Spleen (tissue), 11 donors: ENCODE measurements at regions not wholly inside any gene's neighbourhood (a gene's known extent, or its start where the extent isn't known, plus 50 kb on each side); places are given as distances from the start of the nearest gene placed in this dataset.

Experiments used
- DNase-seq: peaks from one replicate; pipeline ENCODE4 v3.0.0-alpha.2; 2020
- H3K27ac ChIP-seq, 8 donors: fragments of 200-600 bp; sonication (generic) in 7 of 8; 1 replicate in 4 of 8; 2 replicates in 4 of 8; pipeline versions ENCODE4 v1.5.0 to v1.8.0; 2016 to 2021; ENCODE audit warnings: inconsistent platforms in 4 of 8, mild to moderate bottlenecking in 4 of 8, moderate library complexity in 1 of 8
- H3K27me3 ChIP-seq, 7 donors: fragments of 200-600 bp; sonication (generic) in 6 of 7; replicated peaks in 1 of 7; 1 replicate in 4 of 7; 2 replicates in 3 of 7; pipeline versions ENCODE4 v1.5.0 to v1.8.0; 2016 to 2021; ENCODE audit warnings: inconsistent platforms in 3 of 7, mild to moderate bottlenecking in 1 of 7
- H3K36me3 ChIP-seq, 6 donors: fragments of 200-600 bp; sonication (generic) in 5 of 6; 1 replicate in 4 of 6; 2 replicates in 2 of 6; pipeline versions ENCODE4 v1.5.0 to v1.8.0; 2016 to 2021; ENCODE audit warnings: inconsistent platforms in 2 of 6
- H3K4me1 ChIP-seq, 6 donors: fragments of 200-600 bp; sonication (generic) in 5 of 6; 1 replicate in 3 of 6; 2 replicates in 3 of 6; pipeline versions ENCODE4 v1.5.0 to v1.8.0; 2016 to 2021; ENCODE audit warnings: inconsistent platforms in 3 of 6
- H3K4me3 ChIP-seq, 8 donors: fragments of 200-600 bp; sonication (generic) in 7 of 8; 1 replicate in 4 of 8; 2 replicates in 4 of 8; pipeline versions ENCODE4 v1.5.0 to v1.8.0; 2016 to 2021; ENCODE audit warnings: inconsistent platforms in 4 of 8, mild to moderate bottlenecking in 4 of 8, moderate library complexity in 2 of 8
- H3K9me3 ChIP-seq, 8 donors: fragments of 200-600 bp; sonication (generic) in 7 of 8; 1 replicate in 4 of 8; 2 replicates in 4 of 8; pipeline versions ENCODE4 v1.5.0 to v1.8.0; 2016 to 2021; ENCODE audit warnings: inconsistent platforms in 4 of 8
- POLR2A ChIP-seq, 3 donors: fragments of 450-650 bp; IDR thresholded peaks; one replicate each; pipeline ENCODE4 v1.5.1; 2017; ENCODE audit warnings: antibody characterized with exemption in 3 of 3, mild to moderate bottlenecking in 1 of 3
- POLR2AphosphoS5 ChIP-seq, 3 donors: sonication (generic); formaldehyde crosslinking; IDR thresholded peaks; one replicate each; pipeline ENCODE4 v1.5.1; 2017; ENCODE audit warnings: antibody characterized with exemption in 3 of 3
- WGBS, 5 donors: extraction: QIAGEN DNeasy Blood & Tissue Kit in 3 of 5; methylation state at CpG; one replicate each; pipeline versions ENCODE4 v1.1.5 to v1.1.7; 2013 to 2018; 5-methylcytosine and 5-hydroxymethylcytosine counted together
- intact Hi-C: fragments of 100-400 bp; cut with DNase I; formaldehyde crosslinking; loops from one replicate; pipeline ENCODE4 v1.15.0; 2023; ENCODE audit warnings: low total_unique reads
- TF ChIP-seq, protein P1 (sequence below), 11 experiments: fragments of 200-600 bp in 7 of 11; fragments of 450-650 bp in 4 of 11; sonication (generic) in 4 of 11; IDR thresholded peaks in 8 of 11; conservative IDR thresholded peaks in 3 of 11; 1 replicate in 7 of 11; 2 replicates in 4 of 11; pipeline versions ENCODE4 v1.4.0 to v1.8.0; 2016 to 2021; ENCODE audit warnings: antibody characterized with exemption in 11 of 11, inconsistent platforms in 4 of 11, mild to moderate bottlenecking in 1 of 11
- donor health status: healthy with polysubstance abuse.
- donor health status: DM: no; HTN: no; CAD: no; lungs with moderate emphysema.
- donor health status: DM: no; HTN: no; CAD: no.
- donor health status: Bipolar disorder and iron deficiency.
- donor health status: healthy.
- donor health status: DM: no; HTN: no; CAD: no.
- donor health status: DM: yes; HTN: yes; CAD: no.

DNA sequence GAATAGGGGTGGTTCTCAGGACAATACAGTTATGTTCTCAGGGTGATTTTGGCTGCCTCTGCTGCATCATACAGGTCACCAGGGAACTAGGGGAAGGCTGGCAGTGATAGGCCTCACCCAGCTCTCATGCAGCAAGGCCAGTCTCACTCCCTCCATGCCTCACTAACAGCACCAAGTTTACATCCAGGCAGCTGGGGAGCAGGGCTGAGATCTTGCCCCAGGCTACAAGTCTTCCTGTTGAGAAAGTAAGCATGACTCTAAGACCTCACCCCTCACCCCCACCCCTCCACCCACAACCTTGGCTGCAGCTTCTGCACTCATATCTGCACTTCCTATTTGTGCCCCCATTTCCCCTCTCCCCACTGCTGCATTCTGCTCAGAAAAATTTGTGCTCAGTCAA lies 481.2 kb downstream of the ACTL7B start:
- Histone ChIP-seq H3K4me3 (no peak overlapping the region), H3K36me3 (no peaks in the 10 kb centered on the region), H3K27ac (no peak overlapping the region), H3K27me3 (no peaks in the 10 kb centered on the region), H3K9me3 (peaks cover 0 to 43% (median 25%) of the 10 kb centered on the region in 8 donors), H3K4me1 (no peaks in the 10 kb centered on the region)
- intact Hi-C loops: no loop called here
- DNase-seq: no peak
- TF ChIP-seq POLR2A (IDR thresholded peaks at IDR 0.05) (no peak), POLR2AphosphoS5 (IDR thresholded peaks at IDR 0.05) (no peak)
- TF ChIP-seq, protein P1, sequence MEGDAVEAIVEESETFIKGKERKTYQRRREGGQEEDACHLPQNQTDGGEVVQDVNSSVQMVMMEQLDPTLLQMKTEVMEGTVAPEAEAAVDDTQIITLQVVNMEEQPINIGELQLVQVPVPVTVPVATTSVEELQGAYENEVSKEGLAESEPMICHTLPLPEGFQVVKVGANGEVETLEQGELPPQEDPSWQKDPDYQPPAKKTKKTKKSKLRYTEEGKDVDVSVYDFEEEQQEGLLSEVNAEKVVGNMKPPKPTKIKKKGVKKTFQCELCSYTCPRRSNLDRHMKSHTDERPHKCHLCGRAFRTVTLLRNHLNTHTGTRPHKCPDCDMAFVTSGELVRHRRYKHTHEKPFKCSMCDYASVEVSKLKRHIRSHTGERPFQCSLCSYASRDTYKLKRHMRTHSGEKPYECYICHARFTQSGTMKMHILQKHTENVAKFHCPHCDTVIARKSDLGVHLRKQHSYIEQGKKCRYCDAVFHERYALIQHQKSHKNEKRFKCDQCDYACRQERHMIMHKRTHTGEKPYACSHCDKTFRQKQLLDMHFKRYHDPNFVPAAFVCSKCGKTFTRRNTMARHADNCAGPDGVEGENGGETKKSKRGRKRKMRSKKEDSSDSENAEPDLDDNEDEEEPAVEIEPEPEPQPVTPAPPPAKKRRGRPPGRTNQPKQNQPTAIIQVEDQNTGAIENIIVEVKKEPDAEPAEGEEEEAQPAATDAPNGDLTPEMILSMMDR (IDR thresholded peaks at IDR 0.05 in 8 of 11, conservative IDR thresholded peaks at IDR 0.05 in 3 of 11): no peak

DNA sequence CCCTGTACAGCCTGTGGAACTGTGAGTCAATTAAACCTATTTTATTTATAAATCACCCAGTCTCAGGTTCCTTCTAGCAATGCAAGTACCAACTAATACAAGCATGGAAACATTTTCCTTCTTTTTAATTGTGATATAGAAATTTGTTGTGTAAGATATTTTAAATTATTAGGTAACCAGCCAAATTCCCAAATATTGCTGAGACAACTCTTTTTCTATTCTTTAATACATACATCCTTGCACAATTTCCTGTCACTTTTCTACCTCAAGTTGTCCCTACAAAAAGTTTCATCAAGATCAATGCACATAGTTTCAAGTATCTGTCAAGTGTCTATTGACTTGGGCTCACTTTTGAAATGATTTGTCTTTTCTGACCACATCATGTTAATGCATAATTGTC lies 488.6 kb downstream of the ACTL7B start:
- Histone ChIP-seq H3K27ac (no peak overlapping the region), H3K4me1 (no peaks in the 10 kb centered on the region), H3K27me3 (no peaks in the 10 kb centered on the region), H3K36me3 (no peaks in the 10 kb centered on the region), H3K4me3 (no peak overlapping the region), H3K9me3 (peaks cover 0 to 32% (median 10%) of the 10 kb centered on the region in 8 donors)
- TF ChIP-seq, protein P1 (IDR thresholded peaks at IDR 0.05 in 8 of 11, conservative IDR thresholded peaks at IDR 0.05 in 3 of 11): no peak
- no peak for TF ChIP-seq POLR2AphosphoS5 (IDR thresholded peaks at IDR 0.05)
- TF ChIP-seq POLR2A (IDR thresholded peaks at IDR 0.05): no peak
- intact Hi-C loops: no loop called here
- no peak for DNase-seq

DNA sequence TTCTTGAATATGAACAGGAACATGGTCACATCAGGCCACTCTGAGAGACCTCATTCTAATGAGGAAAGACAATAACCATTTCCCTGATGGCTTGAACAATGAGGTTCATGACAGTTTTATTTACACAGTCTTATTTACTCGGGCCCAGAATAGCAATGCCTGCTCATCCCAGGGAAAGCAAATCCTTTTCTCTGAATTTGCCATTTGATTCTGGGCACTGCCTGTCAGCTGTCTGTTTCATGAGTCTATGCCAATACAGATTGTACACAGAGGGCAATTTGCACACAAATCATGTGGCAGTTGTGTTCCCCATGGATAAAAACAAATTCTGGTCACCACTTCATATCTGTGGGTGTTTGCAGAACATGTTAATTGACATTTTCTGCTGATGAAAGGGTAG lies 492.5 kb downstream of the ACTL7B start:
- Histone ChIP-seq H3K27me3 (no peaks in the 10 kb centered on the region), H3K4me3 (no peak overlapping the region), H3K27ac (no peak overlapping the region), H3K9me3 (peaks cover 0 to 14% (median 3%) of the 10 kb centered on the region in 8 donors), H3K36me3 (no peaks in the 10 kb centered on the region), H3K4me1 (no peaks in the 10 kb centered on the region)
- intact Hi-C loops: no loop called here
- no peak for TF ChIP-seq POLR2AphosphoS5 (IDR thresholded peaks at IDR 0.05)
- WGBS, 5 donors: 36 to 79% (median 71%) methylated on average over 1 of the region's 1 CpG
- no peak for DNase-seq

DNA sequence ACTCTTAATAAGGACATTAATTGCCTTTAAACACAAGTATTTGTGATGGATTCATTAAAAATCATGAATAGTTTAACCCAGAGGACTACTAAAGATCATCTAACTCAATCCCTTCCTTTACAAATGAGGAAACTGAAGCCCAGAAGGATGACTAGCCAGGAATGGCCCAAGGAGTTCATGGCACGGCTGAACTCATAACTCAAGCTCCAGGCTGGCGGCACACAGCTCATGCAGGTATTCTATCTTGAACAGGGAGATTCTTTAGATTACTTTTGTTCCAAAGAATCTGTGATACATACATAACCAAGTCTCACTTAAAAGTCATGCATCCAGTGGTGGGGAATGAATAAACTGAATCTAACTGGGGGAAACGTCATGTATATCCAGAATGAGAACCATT lies 495.5 kb downstream of the ACTL7B start:
- TF ChIP-seq POLR2AphosphoS5 (IDR thresholded peaks at IDR 0.05) (no peak), POLR2A (IDR thresholded peaks at IDR 0.05) (no peak)
- TF ChIP-seq, protein P1 (IDR thresholded peaks at IDR 0.05 in 8 of 11, conservative IDR thresholded peaks at IDR 0.05 in 3 of 11): no peak
- Histone ChIP-seq H3K27me3 (no peaks in the 10 kb centered on the region), H3K9me3 (peaks cover 0 to 7% (median 1%) of the 10 kb centered on the region in 8 donors), H3K4me3 (no peak overlapping the region), H3K27ac (no peak overlapping the region), H3K4me1 (no peaks in the 10 kb centered on the region), H3K36me3 (no peaks in the 10 kb centered on the region)
- 86 to 99% (median 90%) methylated on average over 3 of the region's 3 CpGs for WGBS, 5 donors
- intact Hi-C loops: no loop called here
- DNase-seq: no peak

DNA sequence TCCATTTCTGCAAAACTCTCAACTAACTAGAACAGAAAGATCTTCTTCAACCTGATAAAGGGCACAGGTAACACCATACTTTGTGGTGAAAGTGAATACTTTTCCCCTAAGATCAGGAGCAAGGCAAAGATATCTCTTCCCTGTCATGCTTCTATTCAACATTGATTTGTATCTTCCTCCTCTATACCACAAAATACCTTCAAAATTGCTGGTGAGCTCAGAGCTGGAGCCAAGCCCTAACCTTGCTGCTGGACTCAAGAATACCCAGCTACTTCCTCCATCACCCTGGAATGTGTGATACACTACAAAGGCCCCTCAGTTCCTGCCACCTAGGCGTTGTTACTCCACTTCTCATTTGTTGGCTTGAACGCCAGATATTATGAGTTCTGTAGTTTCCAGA lies 499.0 kb downstream of the ACTL7B start:
- 69 to 88% (median 85%) methylated on average over 2 of the region's 2 CpGs for WGBS, 5 donors
- DNase-seq: no peak
- H3K27me3 ChIP-seq: no peaks in the 10 kb centered on the region
- no peaks in the 10 kb centered on the region for H3K36me3 ChIP-seq
- H3K27ac ChIP-seq: no peak overlapping the region
- no peaks in the 10 kb centered on the region for H3K4me1 ChIP-seq
- no peak overlapping the region for H3K4me3 ChIP-seq
- intact Hi-C loops: no loop called here
- H3K9me3 ChIP-seq: no peaks in the 10 kb centered on the region
- no peak for TF ChIP-seq POLR2A (IDR thresholded peaks at IDR 0.05)
- TF ChIP-seq POLR2AphosphoS5 (IDR thresholded peaks at IDR 0.05): no peak
- TF ChIP-seq, protein P1 (IDR thresholded peaks at IDR 0.05 in 8 of 11, conservative IDR thresholded peaks at IDR 0.05 in 3 of 11): no peak
